ENCODE measurements at regions not wholly inside any gene's neighbourhood (a gene's known extent, or its start where the extent isn't known, plus 50 kb on each side); places are given as distances from the start of the nearest gene placed in this dataset.

DNA sequence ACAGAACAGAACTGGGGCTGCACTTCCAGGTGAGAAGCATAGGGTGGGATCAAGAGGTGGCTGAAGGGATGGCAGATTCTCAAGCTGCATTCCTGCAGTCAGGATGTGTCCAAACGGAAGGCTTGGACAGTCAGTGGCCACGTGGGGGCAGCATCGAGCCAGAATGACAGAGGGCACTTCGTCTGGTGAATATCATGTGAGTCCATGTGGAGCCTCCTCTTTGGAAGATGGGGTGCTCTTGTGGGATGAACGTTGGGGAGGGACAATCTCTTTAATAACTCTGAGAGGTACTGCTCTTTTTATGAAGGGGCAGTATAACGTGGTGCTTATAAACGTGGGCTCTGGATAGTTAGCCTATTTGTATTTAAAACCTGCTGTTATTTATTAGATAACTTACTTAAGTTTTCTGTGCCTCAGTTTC lies 154.9 kb upstream of the NAV2 start:
- peak; percentile 60 for DNase-seq

DNA sequence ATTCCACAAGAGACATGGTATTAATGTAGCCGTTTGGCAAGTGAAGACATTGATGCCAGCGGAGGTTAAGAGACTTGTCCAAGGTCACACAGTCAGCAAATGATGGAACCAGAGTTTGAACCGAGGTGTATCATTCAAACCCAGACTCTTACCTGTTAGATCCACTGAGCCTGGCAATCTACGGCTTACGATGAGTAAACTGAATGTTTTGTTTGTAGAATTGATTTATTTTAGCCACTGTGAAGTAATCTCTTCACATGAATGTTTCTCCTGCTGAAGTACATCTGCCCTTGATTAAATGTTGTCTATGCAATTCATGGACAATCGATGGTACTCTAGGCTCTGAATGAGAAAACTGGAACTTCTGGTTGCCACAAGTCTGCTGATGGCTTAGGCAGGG lies 155.5 kb upstream of the NAV2 start:
- DNase-seq, result no peak

DNA sequence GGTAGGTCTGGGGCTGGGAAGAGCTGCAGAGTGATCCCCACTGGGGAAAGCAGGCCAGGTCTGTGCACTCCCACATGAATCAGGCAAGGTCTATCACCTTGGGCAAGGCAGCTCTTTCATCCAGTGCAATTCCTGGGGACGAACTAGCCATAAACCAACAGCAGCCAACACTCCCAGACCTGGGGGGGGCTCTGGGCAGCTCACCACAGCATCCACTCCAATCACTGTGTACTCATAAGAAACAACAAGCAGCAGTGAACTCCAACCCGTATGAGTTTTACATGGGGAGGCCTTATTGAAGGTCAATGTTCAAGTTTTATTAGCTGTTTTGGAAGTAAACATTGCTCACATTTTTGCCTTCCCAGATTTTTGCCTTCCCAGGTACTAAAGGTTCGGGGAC lies 157.4 kb upstream of the NAV2 start:
- DNase-seq, result no peak

DNA sequence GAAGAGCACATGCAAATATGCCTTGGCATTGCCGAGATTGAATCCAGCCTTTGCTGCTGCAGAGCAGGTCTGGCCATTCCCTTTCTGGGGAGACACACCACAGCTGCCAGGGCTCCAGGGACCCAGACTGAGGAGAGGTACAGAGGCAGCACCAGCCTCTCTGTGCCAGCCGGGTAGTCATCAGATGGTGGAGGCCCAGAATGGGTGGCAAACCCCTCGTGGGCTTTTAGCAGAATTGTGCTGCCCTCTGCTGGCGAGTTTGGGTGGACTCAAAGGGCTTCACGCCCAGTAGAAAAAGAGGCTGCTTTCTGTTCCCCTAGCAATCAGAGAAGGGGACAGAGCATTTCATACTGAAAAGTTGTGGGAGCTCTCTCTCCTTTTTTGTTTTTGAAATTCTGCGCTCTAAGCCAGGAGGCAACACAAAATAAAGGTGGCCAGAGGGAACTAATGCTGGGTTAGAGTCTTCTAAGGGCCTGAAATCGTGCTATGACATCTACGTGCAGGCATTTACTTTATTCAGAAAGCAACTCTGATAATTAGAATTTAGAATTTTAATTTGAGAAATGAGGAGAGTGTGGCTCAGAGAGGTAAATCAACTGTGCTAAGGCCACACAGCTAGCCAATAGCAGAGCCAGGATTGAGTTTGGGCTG lies 158.8 kb upstream of the NAV2 start:
- peak; percentile 65 for DNase-seq

DNA sequence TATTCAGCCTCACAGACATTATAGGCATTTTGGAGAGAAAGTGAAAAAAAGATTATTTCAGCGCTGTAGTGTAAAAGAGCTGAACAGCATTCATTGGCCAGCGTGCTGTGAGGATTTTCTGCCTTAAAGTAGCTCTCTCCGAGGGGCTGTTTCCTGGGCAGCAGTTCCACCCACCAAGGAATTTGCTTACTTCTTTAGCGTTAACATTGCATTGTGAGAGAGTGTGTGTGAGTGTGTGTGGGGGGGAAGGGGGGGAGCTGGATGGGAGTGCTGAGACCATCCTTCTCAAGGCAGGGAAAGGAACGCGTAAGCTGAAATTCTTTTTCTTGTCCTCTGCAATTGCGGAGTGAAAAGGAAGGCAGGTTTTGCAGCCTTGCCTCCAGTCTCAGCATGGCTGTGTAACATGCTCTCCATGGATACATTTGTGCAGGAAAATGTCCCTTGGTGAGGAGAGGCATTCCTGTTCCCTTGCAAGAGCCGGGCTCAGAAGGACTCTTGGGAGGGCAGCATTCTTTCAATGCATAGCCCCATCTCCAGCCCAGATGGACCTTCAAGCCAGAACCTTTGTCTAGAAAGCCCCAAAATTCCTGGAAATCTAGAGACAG lies 159.9 kb upstream of the NAV2 start:
- DNase-seq, result no peak

DNA sequence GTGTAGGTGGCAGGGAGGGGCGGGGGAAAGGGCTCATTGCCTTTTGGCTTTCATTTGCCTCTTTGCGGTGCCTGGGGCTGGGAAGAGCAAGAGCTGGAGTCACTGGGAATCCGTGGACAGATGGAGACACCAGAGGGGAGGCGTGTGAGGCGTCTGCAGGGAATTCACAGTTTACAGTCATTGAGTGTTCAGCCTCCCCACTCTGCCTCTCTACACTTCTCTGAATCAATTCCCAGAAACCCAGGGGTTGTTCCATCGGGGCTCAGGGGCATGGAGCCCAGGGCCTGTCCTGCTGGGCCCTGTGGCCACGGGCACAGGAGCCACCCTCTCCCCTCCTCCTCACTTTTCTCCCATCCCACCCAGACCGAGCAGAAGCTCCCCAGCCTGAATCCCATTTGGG lies 160.5 kb upstream of the NAV2 start:
- no peak for DNase-seq

DNA sequence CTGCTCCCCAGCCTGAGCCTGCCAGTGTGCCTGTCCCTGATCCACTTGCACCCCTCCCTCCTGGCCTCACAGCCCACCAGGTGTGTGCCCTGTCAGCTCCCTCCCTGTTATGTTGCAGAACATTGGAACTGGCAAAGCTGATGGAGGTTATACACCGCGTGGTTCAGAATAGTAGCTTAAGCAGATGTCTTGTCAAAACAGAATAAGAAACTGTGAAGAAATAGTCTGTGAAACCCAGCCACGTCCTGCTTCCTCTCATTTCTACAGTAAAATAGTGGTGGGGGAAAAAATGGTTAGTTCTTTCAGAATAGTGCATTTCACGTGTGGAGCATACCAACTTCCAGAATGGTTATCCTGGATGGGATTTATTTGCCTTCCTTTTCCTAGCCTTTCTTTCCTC lies 161.2 kb upstream of the NAV2 start:
- no peak for DNase-seq

DNA sequence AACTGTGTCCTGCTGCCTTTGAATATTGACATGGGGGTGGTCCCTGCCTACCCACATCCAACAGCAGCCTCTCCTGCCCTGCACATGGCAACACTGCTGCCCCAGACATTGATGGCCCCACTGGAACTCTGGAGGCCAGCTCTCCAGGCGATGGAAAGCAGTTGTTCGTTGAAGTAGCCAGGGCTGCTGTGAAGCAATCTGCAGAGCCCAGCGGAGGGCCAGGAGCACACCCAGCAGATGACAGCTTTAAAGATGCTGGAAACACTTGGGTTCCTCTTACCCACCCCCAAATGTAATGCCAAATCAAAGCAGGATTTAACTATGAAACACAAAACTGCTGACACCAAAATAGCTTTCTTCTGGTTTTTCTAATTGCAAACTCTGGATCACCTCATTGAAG lies 165.6 kb upstream of the NAV2 start:
- DNase-seq, result no peak

DNA sequence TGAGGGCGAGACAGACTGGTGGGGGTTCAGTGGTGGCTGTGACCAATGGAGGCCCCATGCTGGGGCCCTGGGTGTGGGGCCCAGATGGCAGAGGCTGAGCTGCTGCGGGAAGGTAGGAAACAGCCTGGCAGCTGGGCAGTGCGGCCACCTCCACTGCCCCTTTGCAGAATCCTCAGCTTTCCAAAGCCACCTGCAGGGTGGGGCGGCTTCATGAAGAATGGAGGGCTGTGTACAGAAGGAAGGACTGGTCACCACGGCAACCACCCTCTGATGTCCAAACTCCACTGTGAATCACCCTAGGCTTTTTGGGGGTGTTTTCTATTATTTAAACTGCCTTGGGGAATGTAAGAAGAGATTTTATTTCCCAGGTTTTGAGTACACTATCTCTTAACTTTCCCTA lies 166.3 kb upstream of the NAV2 start:
- DNase-seq, result no peak

DNA sequence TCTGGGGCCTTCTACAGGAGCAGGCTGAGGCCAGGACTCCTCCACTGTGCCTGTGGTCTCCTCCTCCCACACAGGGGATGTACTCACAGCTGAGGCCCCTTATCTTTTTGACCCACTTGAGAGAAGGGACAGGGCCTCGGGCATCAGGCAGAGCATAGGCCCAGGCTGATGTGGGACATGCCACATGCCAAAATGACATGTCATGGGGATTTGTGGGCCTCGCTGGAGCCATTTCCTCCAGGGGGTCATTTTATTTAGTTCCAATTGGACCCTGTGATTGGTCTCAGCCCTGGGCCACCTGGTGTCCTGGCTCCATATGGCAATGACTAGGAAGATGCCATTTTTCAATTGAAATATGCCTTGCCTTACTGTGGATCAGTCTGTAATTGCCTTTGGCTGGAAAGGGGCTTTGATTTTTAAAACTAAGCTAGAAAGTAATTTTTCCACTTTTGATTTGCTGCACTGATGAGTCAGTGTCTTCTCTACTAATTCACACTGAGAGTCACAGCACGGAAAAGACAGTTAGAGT lies 171.1 kb upstream of the NAV2 start:
- no peak for DNase-seq

DNA sequence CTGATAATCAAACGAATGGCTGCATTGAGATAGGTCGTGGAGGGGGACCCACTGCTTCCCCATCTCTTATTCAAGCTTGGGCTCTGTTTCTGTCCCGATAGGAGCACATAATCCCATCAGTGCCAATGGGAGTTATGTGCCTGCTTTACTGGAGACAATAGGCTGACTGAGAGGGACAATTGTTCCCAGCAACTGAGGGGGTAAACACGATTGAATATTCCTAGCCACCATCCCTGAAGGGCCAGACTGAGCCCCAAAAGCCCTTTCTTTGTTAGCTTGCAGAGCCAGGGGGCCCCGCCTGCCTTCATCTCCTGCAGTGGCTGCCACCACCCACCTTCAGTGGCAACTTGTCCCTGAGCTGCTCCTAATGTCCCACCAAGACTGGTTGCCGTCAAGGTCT lies 172.8 kb upstream of the NAV2 start:
- no peak for DNase-seq

DNA sequence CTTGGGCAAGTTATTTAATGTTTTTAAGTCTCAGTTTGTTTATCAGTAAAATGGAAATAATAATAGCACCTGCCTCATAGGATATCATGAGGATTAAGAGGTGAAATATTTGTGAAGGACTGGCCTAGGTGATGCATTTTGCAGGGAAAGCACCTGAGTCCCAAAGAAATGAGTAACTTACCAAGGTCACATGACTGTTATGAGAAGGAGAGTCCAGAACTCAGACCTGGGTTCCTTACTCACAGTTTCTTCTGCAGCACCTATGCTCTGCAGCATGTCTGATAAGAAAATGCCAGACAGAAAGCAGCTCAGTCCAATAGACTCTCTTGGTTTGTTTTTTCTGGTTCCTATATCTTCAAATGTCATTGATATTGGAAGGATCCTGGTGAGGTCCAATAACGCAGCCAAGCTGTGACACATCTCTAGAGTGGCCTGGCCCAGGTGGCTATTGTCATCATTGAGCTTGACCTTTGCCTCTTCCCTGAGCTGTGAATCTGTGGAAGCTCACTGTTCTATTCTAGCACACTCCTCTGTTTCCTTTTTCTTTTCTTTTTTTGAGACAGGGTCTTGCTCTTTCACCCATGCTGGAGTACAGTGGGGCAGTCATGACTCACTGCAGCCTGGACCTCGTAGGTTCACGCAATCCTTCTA lies 174.7 kb upstream of the NAV2 start:
- no peak for DNase-seq

DNA sequence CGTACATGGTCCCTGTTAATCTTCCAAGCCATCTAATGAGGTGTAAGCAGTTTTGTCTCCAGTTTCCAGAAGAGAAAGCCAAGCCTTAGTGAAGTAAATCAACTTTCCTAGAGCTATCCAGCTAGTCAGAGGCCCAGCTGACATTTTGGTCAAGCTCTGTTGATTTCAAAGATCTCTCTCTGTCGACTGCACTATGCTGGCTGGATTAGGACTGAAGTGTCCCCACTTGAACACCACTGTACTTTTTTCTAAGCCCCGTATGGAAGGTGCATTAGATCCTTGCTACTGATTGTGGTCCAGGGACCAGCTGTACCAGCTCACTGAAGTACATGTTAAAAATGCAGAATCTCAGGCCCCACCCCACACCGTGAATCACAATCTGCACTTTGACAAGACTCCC lies 176.5 kb upstream of the NAV2 start:
- DNase-seq, result no peak

DNA sequence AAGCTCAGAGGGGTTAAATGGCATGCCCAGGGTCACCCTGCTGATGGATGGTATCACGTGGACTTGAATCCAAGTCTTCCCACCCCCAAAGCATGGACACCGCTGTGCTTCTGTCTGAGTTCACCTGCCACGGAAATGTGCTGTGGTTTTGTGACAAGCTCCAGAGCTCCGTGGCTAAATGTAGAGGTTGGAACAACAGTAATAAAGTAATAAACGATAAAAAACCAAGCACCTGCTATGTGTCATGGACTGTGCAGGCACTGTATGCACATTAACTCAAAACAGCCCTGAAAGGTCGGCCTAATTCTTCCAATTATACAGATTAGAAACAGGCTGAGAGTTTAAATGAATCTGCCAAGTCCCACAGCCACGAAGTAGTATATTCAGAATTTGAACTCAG lies 182.1 kb upstream of the NAV2 start:
- DNase-seq, result no peak

DNA sequence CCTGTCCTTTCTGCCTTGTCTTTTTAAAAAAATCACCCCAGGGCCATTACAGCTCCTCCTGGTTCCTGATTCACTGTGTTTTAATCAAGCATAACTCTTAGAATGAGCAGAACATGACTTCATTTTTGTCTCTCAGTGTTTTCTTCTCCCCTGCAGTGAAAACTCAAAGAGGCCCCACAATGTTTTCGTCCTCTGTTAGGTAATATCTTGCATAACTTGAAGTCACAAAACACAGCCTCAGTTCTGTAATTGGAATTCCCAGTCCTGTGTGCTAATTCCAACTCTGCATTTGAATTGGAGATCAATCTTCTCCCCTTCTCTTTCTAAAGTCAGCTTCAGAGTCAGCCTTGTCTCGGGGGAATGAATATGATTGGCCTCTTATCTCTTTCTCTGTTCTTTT lies 186.5 kb upstream of the NAV2 start:
- DNase-seq, result no peak

DNA sequence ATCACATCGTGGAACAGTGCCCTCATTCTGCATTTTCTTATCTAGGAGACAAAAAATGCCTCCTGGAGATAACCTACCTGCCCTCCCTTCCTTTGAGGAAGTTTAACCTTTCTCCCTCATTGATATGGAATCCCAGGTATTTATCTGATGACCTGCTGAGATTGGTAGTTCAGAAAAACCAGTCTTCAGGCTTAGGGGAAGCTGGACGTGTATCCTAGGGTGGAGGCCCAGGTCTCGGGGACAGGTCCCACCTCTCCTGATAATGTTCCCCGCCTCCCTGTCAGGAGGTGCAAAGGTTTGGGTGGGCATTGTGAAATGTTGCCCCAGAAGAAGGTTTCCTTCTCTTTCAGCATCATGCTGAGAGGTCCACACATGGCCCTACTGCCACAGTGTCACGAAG lies 186.9 kb upstream of the NAV2 start:
- no peak for DNase-seq

DNA sequence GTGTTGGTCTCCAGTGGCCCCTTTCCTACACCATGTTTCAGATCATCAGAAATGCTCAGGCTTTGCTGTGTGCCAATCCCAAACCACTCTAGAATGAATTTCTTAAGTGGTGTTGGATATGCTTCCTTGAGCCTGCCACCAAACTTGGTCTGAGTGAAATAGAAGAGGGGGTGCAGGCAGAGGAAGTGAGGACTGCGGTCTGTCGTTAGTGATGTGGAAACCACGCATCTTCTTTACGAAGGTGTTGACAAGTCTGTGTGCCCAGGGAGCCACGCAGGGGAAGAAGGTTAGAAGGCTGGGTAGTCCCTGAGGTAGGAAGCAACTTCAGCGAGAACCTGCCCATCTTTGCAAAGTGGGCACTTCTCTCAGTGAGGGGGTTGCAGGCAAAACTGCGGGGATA lies 187.4 kb upstream of the NAV2 start:
- no peak for DNase-seq

DNA sequence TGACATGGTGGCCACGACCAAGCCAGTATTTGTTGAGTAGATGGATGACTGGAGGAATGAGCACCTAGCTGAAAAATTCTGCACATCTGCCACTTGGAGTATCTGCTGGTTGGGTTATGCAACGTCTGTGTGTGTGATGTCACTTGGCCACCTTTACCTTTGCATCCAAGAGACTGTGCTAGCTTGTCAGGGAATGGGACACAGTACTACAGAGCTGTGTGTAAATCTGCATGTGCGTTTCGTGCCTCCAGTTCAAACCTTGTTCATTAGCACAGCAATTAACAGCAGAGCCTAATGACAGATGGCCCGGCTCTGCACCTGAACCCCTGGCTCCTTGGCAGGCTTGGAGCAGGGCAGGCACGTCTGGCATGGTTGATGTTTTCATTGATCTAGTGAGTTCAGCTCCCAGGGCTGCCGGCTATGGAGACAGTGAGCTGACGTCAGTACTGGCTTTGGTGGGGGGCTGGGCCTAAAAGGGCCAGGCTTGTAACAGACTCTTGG lies 188.4 kb upstream of the NAV2 start:
- no peak for DNase-seq

DNA sequence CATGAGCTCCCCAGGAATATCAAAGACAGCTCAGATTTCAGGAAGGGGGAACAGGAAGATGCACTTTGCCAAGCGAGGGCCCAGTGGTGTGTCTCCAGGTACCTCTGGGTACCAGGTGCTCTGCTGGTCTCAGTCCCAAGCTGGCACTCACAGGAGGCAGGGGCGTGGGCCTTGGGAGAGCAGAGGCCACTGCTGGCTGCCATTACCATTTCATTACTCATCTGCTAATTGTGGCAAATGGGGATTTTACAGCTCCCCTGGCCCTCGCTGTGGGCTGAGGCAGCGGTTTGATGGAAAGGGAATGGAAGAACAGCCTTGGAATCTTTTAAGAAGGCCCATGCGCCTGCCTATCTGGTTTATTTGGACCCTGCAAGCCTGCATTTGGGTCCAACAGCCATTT lies 192.0 kb upstream of the NAV2 start:
- no peak for DNase-seq

DNA sequence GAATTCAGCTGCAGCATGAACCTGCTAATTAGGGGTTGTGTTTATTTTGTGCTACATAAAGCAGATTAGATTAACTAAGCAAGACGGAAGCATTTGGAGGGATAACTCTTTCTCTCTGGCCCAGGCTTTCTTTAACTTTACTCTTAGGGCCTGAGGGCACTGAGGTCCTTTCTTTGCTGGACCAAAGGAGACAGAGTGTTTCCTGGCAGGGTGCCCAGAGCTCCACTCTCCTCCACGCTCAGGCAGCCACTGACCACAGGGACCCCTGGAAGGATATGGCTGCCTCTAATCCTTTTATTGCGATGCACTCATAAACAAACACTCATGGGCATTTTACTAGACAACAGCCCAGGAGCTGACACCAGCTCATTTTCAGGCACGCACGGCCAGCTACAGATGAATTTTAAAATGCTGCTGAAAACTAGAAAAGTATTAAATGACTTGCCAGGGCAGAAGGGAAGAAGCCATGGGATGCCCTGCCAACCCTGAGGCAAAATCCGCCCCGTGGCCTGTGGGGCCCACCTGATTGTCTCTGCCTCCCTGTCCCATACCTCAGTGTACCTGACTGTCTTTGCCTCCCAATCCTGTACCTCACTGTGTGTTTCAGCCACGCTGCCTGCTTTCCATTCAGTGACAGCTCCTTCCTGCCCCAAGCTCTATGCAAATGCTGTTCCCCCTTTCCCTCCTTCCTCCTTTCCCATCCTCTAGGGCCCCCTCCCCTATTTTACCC lies 192.6 kb upstream of the NAV2 start:
- no peak for DNase-seq

DNA sequence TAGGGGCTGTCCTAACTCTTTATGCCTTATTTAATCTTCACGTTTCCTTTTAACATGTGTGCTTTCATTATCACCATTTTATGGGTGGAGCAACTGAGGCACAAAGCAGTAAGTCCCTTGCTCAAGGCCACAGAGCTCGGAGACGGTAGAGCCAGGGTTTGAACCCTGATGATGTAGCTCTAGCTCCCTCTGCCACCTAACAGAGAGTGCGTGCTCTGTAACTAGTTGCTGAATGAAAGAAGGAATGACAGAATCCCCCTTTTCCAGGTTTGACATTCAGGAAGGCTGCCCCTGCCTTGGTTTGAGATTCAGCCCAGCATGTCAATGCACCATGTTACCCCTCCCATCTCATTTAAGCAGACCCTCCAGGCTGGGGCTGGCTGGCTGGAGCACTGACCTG lies 193.3 kb upstream of the NAV2 start:
- no peak for DNase-seq

DNA sequence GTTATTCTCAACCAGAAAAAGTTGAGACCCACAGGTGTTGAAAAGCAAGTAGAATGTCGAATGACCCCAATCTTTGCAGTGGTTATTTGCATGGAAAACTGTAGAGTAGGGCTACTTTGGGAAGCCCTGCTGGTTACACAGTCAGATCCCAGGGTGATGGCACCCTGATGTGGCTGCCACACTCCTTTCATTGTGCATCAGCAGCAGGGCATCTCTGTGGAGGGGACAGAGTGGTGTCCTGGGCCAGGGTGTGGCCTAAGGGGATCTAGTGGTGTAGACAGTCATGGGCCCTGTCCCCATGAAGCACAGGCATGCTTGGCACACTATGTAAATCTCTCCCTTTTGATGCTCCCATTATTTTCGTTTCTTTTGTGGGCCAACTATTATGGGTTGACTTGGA lies 199.4 kb upstream of the NAV2 start:
- DNase-seq, result no peak

DNA sequence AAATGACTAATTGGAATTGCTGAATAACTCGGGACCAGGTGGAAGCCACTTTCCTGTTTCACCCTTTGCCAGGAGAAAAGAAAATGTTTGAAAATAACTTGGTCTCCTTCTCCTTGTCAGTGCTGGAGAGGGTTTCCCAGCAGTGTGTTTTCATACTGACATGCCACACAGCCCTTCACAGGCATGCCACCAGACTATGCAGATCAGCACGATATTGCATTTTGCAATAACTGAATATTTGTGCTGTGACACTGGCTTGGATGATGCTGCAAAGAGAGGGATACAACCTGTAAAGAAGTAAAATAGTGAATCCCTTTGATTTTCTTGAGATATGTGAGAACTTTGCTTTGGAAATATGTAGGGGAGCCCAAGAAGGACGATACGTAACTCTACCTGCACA lies 200.0 kb upstream of the NAV2 start:
- DNase-seq, result no peak

Data from CD4-positive, alpha-beta T cell treated with Interleukin-17A for 1 hour (primary cell).